T47D (cell line): ENCODE measurements at regions not wholly inside any gene's neighbourhood (a gene's known extent, or its start where the extent isn't known, plus 50 kb on each side); places are given as distances from the start of the nearest gene placed in this dataset.
A peak's percentile ranks its signal among the peaks of the same experiment; 100 is the strongest.
"Not testable (repeated sequence)": the region's sequence is repeated elsewhere in the genome, so short reads cannot be mapped to it uniquely, and the experiment has no call there.

ENCODE experiments used
- DNase-seq, 2 experiments: peaks; one replicate each; pipeline versions ENCODE4 v3.0.0 to v3.0.0-alpha.2; 2011 to 2012; ENCODE audit warnings: low read depth in 1 of 2, low spot score in 1 of 2
- JUND ChIP-seq: IDR thresholded peaks from 2 replicates; pipeline ENCODE4 v1.6.1; 2012; ENCODE audit warnings: low read depth
- in situ Hi-C: cut with HindIII; loops from 2 replicates; pipeline ENCODE4 v1.10.0; 2016; ENCODE audit warnings: low sequenced_read_pairs, low pct_unique_long_range_greater_than_20kb

DNA sequence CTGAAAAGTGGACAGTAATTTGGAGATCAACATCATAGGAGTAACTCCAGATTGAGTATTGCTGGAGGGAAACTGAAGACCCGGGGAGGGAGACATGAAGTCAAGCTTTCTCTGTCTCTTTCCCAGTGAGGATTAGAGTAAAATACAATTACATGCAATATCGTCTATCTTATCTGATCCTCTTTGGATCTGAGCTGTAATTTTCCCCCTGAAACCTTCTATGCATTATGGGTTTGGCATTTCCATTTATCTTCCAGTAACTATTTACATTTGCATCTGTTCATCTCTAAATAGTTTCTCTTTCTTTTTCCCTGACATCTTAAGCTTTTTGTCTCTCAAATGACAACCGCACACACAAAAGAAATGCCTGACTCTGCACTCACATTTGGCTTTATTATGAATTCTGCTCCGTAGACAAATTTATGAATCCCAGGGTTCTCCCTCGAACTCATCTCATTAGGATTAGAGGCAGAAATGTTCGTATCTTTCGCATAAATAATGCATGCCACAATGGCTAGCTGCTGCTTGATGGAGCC lies 113.1 kb downstream of the SPP2 start:
- no peak for DNase-seq
- TF ChIP-seq JUND, result no peak
- in situ Hi-C loops, result no loop called here

GRCh38 chr2:234162861-234163260 lies 112.4 kb downstream of the SPP2 start:
- in situ Hi-C loops, result no loop called here
- peak in 1 of 2 experiments; percentile 48 for DNase-seq
- no peak for TF ChIP-seq JUND

GRCh38 chr2:234161932-234162331 lies 111.4 kb downstream of the SPP2 start:
- in situ Hi-C loops, result no loop called here
- no peak for TF ChIP-seq JUND
- no peak for DNase-seq

DNA sequence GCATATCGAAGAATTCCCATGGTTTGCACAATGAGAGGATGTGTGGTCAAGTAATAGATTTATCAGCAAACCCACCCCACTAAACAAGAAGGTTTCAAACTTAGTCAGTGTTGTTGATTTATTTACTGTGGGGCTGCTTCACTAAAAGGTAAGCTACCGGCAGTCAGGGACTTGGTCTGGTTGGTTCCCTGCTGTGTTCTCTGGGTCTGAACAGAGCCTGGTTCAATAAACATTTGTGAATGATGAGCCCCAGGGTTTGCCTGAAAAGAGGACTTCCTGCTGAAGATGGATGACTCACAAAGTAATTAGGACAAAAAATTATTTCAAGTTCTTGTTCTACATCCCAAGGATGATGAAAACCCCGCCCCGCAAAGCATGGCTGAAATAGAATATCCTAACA lies 108.3 kb downstream of the SPP2 start:
- in situ Hi-C loops, result no loop called here
- TF ChIP-seq JUND, result no peak
- no peak for DNase-seq

DNA sequence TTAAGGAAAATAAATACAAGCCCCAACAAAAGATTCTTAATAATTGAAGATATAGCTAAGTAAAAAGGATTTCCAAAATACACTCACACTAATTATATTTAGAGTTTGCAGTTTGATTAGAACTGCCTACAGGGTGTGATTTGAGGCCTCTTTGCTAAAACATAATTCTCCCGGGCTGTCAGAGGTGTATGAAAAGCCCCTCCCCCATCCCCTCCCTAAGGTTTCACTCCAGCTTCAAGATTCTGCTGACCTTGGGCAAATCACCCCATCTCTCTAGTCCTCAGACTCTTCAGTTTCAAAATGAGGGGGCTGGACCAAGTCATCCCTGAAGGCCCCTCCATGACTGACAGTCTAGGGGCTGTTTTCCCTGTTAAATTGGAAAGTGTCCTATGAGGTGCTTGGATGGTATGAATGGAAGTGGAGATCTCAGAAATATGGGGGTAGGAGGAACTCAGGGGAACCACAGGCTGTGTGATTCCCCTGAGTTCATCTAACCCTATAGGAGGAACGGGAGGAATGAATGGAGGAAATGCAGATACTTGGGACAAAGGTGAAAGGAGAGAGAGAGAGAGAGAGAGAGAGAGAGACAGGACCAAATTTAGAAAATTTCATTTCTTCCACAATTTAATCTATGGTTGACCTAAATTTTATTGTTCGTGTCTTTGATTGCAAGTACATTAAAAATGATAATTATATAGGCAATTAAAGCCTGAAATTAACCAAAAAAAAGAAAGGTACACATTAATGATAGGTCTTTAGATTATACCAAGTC lies 107.5 kb downstream of the SPP2 start:
- in situ Hi-C loops, result no loop called here
- no peak for DNase-seq
- no peak for TF ChIP-seq JUND

GRCh38 chr2:234156326-234156725 lies 105.8 kb downstream of the SPP2 start:
- DNase-seq, result no peak
- in situ Hi-C loops, result no loop called here
- TF ChIP-seq JUND, result no peak

- in situ Hi-C loops, DNase-seq: not testable (repeated sequence)
Measured at GRCh38 chr2:234152835-234153234, 102.3 kb downstream of the SPP2 start.

GRCh38 chr2:234147335-234147861 lies 96.9 kb downstream of the SPP2 start:
- in situ Hi-C loops, result no loop called here
- no peak for TF ChIP-seq JUND
- no peak for DNase-seq

GRCh38 chr2:234146087-234146826 lies 95.8 kb downstream of the SPP2 start:
- no peak for TF ChIP-seq JUND
- no peak for DNase-seq
- in situ Hi-C loops, result no loop called here

DNA sequence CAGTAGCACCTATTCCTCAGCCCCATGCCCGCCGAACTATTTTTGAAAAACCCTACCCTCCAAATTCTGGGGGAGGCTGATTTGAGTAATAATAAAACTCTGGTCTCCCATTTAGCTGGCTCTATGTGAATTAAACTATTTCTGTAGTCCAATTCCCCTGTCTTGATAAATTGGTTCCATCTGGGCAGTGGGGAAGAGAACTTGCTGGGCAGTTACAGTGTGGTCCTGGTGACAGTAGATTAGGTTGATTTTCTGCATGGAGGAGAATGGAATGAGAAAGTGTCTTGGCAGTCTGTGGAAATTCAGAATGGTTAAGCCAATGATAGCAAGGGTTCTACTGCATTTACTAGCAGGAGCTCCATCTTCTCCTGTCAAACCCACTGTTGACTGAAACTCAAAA lies 95.0 kb downstream of the SPP2 start:
- DNase-seq, result no peak
- no peak for TF ChIP-seq JUND
- in situ Hi-C loops, result no loop called here

DNA sequence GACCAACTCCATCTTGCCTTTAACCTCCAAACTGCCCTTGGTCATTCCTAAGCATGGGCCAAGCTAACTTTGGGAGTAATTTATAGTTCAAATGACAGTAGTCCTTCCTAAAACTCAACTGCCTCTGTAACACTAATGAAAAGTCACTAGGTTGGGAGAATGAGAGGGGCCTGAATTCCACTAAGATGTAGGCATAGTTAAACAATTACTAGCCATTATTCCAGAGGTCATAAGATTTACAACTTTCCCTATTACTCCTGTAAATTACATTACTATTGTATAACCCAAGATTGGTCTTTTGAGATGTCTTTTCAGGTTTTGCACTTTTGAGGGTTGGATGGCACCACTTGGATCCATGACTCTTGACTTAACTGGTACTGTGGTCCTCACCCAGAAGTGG lies 94.6 kb downstream of the SPP2 start:
- no peak for DNase-seq
- TF ChIP-seq JUND, result no peak
- in situ Hi-C loops, result no loop called here

DNA sequence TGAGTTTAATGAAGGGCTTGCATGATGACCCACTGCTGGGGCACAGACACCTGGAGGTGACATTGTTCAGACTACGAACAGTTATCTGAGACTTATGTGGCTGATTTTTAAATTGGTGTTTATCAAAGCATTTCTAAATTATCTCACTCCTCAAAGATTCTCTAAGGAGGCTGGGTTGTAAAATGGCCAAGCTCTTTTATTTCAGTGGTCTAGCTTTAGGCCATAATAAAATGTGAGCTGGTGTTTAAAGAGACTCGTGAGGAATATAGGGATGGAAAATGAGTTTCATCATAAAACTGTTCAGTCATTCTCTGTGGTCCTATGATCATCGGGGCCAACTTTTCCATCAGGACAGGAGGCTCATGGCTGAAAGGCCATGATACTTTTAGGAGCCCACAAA lies 93.4 kb downstream of the SPP2 start:
- DNase-seq, result no peak
- no peak for TF ChIP-seq JUND
- in situ Hi-C loops, result no loop called here

GRCh38 chr2:234142530-234142929 lies 92.0 kb downstream of the SPP2 start:
- no peak for DNase-seq
- TF ChIP-seq JUND, result no peak
- in situ Hi-C loops, result no loop called here
